ENCODE measurements at regions not wholly inside any gene's neighbourhood (a gene's known extent, or its start where the extent isn't known, plus 50 kb on each side); places are given as distances from the start of the nearest gene placed in this dataset.

DNA sequence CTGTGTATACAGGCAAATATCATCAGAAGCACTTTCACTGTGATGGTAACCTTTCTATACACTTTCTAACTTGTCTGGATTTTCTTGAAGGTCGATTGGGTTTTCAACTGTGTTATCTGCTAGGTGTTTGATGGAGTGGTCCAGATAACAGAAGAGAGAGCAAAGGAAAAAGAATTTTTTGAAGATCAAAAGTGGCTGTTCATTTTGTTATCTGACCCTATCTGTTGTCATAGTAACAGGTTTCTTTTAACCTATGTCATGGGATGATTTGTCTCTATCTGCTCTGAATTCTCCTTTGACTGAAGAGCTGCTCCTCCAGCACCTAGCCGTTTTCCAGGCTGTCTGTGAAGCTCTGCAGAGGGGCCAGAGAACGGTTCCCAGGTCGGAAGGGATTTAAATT lies 77.8 kb upstream of the IRX2 start:
- TF ChIP-seq, protein P1, sequence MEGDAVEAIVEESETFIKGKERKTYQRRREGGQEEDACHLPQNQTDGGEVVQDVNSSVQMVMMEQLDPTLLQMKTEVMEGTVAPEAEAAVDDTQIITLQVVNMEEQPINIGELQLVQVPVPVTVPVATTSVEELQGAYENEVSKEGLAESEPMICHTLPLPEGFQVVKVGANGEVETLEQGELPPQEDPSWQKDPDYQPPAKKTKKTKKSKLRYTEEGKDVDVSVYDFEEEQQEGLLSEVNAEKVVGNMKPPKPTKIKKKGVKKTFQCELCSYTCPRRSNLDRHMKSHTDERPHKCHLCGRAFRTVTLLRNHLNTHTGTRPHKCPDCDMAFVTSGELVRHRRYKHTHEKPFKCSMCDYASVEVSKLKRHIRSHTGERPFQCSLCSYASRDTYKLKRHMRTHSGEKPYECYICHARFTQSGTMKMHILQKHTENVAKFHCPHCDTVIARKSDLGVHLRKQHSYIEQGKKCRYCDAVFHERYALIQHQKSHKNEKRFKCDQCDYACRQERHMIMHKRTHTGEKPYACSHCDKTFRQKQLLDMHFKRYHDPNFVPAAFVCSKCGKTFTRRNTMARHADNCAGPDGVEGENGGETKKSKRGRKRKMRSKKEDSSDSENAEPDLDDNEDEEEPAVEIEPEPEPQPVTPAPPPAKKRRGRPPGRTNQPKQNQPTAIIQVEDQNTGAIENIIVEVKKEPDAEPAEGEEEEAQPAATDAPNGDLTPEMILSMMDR (IDR thresholded peaks at IDR 0.05), result no peak
- no peak for TF ChIP-seq POLR2A (IDR thresholded peaks at IDR 0.05)

All from body of pancreas (tissue), 4 donors.